ENCODE measurements at regions not wholly inside any gene's neighbourhood (a gene's known extent, or its start where the extent isn't known, plus 50 kb on each side); places are given as distances from the start of the nearest gene placed in this dataset.
A peak's percentile ranks its signal among the peaks of the same experiment; 100 is the strongest.
"Not testable (repeated sequence)": the region's sequence is repeated elsewhere in the genome, so short reads cannot be mapped to it uniquely, and the experiment has no call there.

DNA sequence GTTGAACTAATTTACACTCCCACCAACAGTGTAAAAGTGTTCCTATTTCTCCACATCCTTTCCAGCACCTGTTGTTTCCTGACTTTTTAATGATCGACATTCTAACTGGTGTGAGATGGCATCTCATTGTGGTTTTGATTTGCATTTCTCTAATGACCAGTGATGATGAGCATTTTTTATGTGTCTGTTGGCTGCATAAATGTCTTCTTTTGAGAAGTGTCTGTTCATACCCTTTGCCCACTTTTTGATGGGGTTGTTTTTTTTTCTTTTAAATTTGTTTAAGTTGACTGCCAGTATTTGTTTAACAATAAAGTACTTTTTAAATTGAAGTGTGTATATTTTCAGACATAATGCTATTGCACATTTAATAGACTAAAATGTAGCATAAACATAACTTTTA lies 95.0 kb upstream of the ZC3H11B start:
- DNase-seq (ENCODE audit: low read depth, low spot score); in situ Hi-C loops (cut with HindIII; ENCODE audit: low pct_unique_long_range_greater_than_20kb, low sequenced_read_pairs): not testable (repeated sequence)

DNA sequence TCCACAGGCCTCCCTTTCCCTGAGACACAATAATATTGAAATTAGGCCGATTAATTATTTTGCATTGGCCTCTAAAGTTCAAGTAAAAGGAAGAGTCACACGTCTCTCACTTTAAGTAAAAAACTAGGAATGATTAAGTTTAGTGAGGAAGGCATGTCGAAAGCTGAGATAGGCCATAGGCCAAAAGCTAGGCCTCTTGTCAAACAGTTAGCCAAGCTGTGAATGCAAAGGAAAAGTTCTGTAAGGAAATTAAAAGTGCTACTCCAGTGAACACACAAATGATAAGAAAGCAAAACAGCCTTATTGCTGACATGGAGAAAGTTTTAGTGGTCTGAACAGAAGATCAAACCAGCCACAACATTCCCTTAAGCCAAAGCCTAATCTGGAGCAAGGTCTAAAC lies 91.4 kb upstream of the ZC3H11B start:
- in situ Hi-C loops (cut with HindIII; ENCODE audit: low pct_unique_long_range_greater_than_20kb, low sequenced_read_pairs); DNase-seq (ENCODE audit: low read depth, low spot score): not testable (repeated sequence)

DNA sequence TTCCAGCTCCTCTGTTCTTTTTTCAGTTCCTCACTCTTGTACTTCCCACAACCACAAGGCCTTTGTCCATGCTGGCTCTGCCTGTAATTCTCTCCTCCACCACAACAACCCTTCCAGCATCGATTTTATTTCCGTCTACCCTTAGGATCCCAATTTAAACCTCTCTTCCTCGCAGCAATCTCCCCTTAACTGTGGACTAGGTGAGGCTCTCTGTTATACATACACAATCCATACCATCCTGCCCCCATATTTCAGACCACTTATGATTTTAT lies 90.4 kb upstream of the ZC3H11B start:
- in situ Hi-C loops (cut with HindIII; ENCODE audit: low pct_unique_long_range_greater_than_20kb, low sequenced_read_pairs): no loop called here

DNA sequence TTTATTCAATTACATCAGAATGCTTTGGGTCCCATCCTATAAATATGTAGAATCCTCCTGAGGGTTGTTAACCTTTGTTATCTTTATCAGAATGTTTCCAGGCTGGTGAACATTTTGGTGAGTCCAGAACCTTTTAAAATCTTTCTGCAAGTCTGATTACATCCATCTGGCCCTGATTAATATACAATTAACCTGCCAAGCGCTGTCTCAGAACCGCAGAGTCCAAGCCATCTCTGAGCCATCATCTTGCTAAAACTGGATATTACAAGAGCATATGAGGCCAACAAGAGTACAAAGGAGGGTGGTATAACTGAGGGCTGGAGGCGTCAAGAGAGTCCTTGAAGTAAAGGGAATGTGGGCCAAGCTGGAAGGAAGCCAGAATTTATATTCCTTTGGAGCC lies 88.6 kb upstream of the ZC3H11B start:
- in situ Hi-C loops (cut with HindIII; ENCODE audit: low pct_unique_long_range_greater_than_20kb, low sequenced_read_pairs): no loop called here
- DNase-seq (ENCODE audit: low read depth, low spot score): no peak

More for the DNA sequence above, 90.4 kb upstream of the ZC3H11B start:
- DNase-seq (ENCODE audit: low read depth, low spot score): peak; percentile 13

DNA sequence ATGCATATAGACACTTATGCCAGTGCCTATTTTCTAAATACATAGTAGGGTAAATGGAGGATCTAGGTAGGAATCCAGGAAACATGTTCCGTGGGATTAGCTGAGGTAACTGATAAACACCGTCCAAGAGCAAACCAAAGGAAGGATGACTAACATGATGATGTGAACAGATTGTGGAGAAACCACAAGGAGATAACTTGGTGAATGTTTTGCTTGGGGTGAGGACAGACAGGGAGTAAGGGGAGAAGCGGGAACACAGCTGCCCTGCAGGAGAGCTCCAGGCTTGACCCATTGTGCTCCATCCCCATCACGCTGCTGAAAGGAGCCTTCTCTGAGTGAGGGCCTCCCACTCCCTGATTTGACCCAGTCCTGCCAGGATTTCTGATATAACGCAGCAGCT lies 87.0 kb upstream of the ZC3H11B start:
- in situ Hi-C loops (cut with HindIII; ENCODE audit: low pct_unique_long_range_greater_than_20kb, low sequenced_read_pairs): no loop called here
- no peak for DNase-seq (ENCODE audit: low read depth, low spot score)

DNA sequence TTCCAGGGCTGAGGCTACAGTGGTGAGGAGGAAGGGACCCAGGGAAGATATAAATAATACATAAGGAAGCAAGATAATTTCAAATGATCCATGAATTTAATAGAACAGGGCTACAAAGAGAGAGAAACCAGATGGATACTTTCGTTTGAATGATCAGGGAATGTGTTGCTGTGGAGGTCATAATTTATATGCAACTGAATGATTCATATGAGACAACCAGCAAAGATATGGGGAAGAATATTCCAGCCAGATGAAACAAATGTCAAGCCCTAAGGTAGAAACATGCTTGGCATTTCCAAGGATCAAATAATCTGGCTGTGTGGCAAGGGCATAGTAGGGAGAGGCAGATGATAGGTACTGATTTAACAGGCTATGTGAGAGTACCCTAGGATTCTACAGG lies 84.8 kb upstream of the ZC3H11B start:
- in situ Hi-C loops (cut with HindIII; ENCODE audit: low pct_unique_long_range_greater_than_20kb, low sequenced_read_pairs): no loop called here
- DNase-seq (ENCODE audit: low read depth, low spot score): no peak

DNA sequence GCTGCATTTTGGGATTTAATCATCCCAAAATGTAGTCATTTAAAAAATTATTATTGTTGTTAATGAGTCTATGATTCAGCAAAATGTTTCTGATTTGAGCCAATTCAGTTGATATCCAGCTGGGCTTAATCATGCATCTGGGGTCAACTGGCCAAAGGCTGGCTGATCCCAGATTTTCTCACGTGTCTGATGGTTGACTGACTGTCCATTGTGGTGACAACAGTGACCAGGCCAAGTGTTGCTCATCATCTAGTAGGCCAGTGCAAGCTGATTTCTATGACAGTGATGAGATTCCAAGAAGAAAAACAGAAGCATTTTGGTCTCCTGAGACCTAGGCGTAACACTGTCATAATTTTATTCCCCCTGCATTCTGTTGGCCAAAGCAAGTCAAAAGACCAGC lies 80.1 kb upstream of the ZC3H11B start:
- DNase-seq (ENCODE audit: low read depth, low spot score): no peak
- in situ Hi-C loops (cut with HindIII; ENCODE audit: low pct_unique_long_range_greater_than_20kb, low sequenced_read_pairs): no loop called here

DNA sequence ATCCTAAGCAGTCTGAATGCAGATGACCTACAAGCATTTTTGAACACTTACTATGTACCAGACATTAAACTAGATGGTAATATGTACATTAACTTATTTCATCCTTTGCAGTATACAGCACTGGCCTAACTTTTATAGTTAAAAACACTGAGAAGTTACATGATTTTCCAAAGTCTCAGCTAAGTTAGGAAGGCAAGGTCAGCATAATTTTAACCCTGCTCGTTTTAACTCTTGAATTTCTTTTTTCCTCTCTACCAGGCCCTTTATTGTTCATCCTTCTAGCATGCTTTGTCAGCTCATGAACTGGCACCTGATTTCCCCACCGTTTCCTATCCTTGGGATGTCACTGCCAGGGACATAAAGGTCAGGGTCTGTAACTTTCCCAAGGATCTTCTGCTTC lies 76.9 kb upstream of the ZC3H11B start:
- in situ Hi-C loops (cut with HindIII; ENCODE audit: low pct_unique_long_range_greater_than_20kb, low sequenced_read_pairs): no loop called here
- DNase-seq (ENCODE audit: low read depth, low spot score): no peak

DNA sequence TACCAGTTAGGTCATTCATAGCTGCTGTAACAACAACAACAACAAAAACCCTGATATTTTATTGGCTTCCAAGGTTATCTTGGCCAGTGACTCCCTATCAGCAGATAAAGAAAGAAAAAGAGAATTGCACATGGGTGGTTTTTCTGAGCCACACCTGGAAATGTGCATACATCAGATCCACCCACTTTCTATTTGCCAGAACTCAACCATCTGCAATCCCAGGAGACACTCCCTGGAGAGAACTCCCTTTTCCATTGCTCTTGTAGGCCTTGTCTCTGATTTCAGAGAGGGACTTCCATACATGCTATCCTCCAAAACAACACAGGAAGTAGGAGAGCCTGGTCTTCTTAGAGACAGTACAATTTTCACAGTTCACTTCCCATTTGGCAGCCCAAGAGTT lies 74.9 kb upstream of the ZC3H11B start:
- no peak for DNase-seq (ENCODE audit: low read depth, low spot score)
- in situ Hi-C loops (cut with HindIII; ENCODE audit: low pct_unique_long_range_greater_than_20kb, low sequenced_read_pairs): no loop called here

DNA sequence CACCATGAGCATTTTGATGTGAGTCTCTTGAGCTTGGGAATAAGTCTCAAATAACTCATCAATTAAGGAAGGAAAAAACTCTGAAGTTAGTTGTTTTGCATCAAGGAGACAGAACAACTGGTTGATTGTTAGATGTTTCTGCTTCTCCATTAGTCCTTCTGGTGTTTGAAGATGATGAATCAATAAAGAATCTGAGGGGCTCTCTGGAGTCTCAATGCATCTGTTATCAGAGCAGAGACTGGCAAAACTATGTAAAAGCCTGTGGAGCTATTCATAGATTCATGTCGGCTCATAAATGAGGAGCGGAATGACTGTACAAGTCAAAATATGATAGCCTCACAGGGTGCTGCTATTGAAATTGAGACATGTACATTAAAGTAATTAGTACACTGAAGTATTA lies 73.3 kb upstream of the ZC3H11B start:
- in situ Hi-C loops (cut with HindIII; ENCODE audit: low pct_unique_long_range_greater_than_20kb, low sequenced_read_pairs): no loop called here
- DNase-seq (ENCODE audit: low read depth, low spot score): peak; percentile 71

DNA sequence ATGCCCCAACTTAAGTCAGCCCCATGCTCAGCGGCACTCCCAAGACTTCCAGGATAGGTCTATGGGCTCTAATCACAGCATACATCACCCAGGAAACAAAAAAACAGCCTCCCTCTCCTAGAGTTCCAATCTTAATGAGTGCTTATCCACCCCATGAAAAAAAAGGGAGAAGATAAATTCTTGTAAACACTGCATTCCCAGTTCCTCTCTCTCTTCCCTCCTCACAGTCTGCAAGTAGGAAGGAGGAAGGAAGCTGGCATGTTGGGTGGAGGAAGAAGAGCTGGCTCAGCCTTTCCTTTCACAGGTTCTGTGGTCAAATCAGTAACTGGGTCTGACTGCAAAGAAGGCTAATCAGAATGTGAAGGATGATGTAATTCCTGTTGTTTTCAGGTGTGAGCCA lies 69.9 kb upstream of the ZC3H11B start:
- DNase-seq (ENCODE audit: low read depth, low spot score): no peak
- in situ Hi-C loops (cut with HindIII; ENCODE audit: low pct_unique_long_range_greater_than_20kb, low sequenced_read_pairs): no loop called here

DNA sequence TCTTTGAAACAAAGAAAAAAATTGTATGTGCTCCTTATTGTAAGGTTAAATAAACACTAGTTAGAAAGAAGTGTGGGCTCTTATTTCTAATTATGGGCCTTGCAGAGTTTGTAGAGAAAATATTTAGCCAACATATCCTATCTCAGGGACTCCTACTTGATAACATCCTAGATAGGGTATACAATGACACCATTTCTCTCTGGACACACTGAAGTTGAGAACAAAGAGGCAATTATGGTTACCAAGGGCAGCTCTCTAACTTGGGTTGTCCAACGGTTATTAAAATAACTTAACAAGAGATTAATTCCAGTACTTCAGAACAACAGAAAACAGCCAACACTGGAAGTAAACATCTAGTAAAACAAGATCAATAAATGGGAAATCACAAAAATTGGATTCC lies 69.0 kb upstream of the ZC3H11B start:
- peak; percentile 32 for DNase-seq (ENCODE audit: low read depth, low spot score)
- in situ Hi-C loops (cut with HindIII; ENCODE audit: low pct_unique_long_range_greater_than_20kb, low sequenced_read_pairs): no loop called here

DNA sequence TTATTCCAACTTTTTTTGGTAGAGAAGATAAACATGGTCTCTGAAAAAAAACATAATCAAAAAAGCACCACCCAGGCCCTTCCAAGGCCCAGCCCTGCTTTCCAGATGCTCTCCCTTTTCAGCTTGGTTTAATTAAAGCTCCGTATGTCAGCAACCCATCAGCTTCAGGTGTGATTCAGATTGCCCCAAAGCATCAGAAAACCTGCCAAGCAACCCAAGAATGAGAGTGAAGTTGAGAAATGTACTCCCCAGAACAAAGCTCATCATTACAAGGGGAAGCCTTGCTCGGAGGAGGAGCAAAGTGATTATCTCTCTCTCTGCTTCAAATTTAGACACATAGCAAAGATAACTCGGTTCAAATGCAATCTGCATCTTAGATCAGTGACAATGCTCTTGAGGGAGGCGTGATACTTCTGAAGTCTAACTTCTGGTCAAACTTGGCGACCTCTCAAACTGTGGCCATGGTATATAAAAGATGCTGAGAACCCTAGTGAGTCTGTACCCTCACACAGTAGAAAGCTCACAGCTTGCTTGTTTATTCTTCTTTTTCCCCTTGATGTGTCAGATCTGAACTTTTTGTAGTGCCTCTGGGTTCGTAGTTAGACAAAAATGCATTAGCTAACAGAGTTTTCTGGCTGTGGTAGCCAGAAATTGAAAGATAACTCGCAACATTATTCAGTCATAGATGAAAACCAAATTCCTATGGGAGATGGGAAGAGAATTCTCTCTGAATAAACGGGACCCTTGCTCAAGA lies 63.3 kb upstream of the ZC3H11B start:
- DNase-seq (ENCODE audit: low read depth, low spot score): no peak
- in situ Hi-C loops (cut with HindIII; ENCODE audit: low pct_unique_long_range_greater_than_20kb, low sequenced_read_pairs): no loop called here

DNA sequence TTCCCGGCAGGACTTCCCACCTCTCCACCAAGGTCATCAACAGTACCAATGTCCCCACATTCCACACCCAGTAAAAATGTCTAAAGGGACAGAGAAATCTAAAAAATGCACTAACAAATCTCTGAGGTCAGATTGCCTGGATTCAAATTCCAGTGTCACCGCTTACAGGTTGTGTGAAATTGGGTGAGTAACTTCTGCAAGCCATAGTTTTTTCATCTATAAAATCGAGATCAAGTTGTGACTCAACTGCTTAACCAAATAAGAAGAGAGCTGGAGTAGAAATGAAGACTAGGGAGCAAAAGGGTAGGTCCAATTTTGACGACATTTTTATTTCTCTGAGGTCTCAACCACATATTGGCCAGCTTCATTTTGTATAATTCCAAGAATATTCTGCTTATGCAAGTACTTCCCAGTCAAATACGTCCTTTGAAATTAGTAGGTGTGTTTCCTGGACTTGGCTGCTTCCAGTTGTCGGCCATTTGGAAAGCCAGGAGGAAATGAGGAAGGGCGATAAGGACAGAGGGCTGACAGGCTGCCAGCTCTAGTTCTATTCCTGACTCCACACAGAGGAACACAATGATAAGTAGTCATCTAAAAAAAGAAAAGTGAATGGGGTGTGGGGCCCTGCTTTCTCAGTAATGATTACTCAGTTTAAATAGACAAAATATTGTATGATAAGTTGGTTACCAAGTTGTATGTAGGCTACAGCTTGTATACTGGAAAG lies 57.7 kb upstream of the ZC3H11B start:
- in situ Hi-C loops (cut with HindIII; ENCODE audit: low pct_unique_long_range_greater_than_20kb, low sequenced_read_pairs): no loop called here

DNA sequence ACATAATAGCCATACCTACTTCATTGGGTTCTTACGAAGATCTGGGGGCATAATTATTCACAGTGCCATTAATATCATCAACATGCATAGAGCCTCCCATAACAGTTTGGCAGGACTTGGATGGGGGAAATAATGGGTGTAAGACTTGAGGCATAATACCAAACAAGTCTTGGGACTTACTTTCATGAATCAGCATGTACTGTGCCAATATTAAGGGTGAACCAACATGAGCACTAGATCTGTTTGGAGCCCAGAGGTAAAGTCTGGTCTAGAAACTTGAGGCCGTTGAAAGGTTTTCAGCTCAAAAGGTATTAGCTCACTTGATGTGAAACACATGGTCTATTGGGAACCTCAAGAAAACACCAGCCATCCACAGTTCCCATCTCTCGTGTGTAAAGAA lies 56.7 kb upstream of the ZC3H11B start:
- in situ Hi-C loops (cut with HindIII; ENCODE audit: low pct_unique_long_range_greater_than_20kb, low sequenced_read_pairs): no loop called here
- DNase-seq (ENCODE audit: low read depth, low spot score): no peak

More for the DNA sequence above, 57.7 kb upstream of the ZC3H11B start:
- no peak for DNase-seq (ENCODE audit: low read depth, low spot score)

DNA sequence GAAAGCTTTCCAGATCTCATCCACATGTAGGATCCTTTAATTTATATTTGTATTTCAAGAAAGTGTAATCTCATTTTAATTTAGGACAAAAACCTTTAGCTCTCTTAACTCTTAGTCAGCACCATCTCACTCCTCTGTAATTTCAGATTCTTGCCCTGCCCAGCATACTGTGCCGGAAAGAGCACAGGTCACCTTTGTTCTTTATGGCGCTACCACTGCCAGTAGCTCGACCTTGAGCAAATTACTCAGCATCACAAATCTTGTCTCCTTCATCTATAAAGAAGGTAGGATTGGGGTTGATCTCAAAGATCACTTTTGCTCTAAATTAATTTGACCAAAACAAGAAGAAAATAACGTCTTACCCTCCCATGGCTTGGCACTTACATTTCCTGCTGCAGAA lies 56.1 kb upstream of the ZC3H11B start:
- no peak for DNase-seq (ENCODE audit: low read depth, low spot score)
- in situ Hi-C loops (cut with HindIII; ENCODE audit: low pct_unique_long_range_greater_than_20kb, low sequenced_read_pairs): no loop called here

DNA sequence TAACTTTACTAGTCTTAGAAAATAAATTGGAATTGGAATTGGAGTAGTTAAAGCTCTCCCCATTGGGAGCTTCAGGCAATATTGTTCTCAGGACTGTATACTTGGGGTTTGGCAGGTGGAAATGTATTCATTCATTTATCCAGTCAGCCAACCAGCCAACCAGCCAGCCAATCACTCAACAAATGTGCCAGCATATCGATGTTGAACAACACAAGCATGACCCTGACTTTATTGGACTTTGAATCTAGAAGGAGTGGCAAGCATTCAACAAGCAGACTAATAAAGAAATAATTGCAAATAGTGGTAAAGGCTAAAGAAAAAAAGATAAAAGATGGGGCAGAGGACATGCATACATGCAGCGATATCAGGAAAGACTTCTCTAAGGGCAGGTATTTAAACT lies 55.5 kb upstream of the ZC3H11B start:
- no peak for DNase-seq (ENCODE audit: low read depth, low spot score)
- in situ Hi-C loops (cut with HindIII; ENCODE audit: low pct_unique_long_range_greater_than_20kb, low sequenced_read_pairs): no loop called here

DNA sequence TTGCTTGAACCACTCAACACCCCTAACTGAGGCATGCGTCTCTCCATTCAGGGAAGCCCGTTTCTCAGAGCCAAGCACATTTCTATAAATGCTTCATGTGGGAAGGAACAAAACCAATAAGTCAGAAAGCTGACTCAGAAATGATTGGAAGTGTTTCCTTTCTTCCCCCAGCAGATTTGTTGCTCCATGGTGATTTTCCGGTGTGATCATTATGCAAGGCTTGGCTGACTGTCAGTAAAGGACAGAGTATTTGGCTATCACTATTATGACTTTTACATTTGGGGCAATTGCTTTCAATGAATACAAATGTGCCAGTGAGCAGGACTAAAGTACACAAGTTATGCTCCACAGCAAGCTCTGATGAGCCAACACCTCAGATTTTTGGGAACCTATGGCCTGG lies 53.3 kb upstream of the ZC3H11B start:
- in situ Hi-C loops (cut with HindIII; ENCODE audit: low pct_unique_long_range_greater_than_20kb, low sequenced_read_pairs): no loop called here
- no peak for DNase-seq (ENCODE audit: low read depth, low spot score)

DNA sequence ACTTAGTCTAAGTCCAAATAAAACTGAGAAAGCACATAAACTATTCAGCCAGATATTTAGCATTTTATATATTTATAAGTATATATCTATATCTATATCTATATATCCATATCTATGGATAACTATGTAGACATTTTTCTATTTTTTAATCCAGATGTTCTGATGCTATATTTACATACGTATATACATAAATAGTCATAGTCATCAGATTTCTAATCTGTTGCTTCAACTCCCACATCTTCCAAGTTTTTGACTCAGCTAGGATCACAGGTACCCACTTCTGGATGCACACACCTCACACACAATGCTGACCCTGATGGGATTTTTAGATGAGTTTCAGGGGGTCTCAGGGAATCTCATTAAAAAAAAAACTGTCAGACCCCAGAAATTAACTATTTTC lies 52.2 kb upstream of the ZC3H11B start:
- in situ Hi-C loops (cut with HindIII; ENCODE audit: low pct_unique_long_range_greater_than_20kb, low sequenced_read_pairs): no loop called here
- no peak for DNase-seq (ENCODE audit: low read depth, low spot score)

Data from SK-MEL-5 (cell line).